GM12874 (cell line): ENCODE measurements at regions not wholly inside any gene's neighbourhood (a gene's known extent, or its start where the extent isn't known, plus 50 kb on each side); places are given as distances from the start of the nearest gene placed in this dataset.

ENCODE experiments used
- TF ChIP-seq, protein P1 (sequence below): IDR thresholded peaks from 2 replicates; pipeline ENCODE4 v1.5.1; 2011; ENCODE audit warnings: low read depth, mild to moderate bottlenecking, control low read depth, low read length, moderate library complexity; ENCODE audit not compliant: insufficient read depth

DNA sequence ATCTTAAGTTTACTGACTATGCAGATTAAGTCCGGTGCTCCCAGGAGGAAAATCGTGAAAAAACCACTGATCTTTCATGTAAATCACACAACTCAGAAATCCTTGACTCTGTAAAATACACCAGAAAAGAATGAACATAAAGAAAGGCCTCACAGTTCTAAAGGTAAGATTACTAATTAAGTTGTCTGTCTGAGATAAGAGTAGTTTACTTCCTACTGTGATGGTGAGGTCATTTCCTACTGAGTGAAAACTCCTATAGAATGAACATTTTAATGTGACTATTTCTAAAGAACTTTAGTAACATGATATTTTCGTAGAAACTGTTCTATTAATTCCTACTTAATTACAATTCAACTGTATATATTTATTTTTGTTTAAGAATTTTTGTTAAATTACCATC, 774.4 kb upstream of the CHORDC1 start:
- TF ChIP-seq, protein P1, sequence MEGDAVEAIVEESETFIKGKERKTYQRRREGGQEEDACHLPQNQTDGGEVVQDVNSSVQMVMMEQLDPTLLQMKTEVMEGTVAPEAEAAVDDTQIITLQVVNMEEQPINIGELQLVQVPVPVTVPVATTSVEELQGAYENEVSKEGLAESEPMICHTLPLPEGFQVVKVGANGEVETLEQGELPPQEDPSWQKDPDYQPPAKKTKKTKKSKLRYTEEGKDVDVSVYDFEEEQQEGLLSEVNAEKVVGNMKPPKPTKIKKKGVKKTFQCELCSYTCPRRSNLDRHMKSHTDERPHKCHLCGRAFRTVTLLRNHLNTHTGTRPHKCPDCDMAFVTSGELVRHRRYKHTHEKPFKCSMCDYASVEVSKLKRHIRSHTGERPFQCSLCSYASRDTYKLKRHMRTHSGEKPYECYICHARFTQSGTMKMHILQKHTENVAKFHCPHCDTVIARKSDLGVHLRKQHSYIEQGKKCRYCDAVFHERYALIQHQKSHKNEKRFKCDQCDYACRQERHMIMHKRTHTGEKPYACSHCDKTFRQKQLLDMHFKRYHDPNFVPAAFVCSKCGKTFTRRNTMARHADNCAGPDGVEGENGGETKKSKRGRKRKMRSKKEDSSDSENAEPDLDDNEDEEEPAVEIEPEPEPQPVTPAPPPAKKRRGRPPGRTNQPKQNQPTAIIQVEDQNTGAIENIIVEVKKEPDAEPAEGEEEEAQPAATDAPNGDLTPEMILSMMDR, result no peak

DNA sequence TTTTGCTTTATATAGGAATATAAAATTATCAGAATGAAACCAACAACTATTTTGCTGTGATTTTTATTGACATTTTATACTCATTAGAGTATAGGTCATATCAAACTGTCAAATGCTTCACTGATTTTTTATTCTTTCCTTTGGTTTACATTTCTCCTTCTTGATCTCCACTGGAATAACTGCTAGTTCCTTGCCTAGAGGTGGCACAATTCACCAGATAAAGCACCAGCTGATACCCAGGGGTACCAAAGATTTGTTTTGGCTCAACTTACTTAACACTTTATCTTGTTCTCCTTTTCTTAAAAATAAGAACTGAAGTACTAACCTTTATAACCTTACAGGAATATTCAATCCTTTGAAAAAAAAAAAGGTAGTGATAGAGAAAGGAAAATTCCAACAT, 725.1 kb upstream of the CHORDC1 start:
- TF ChIP-seq, protein P1, result no peak

DNA sequence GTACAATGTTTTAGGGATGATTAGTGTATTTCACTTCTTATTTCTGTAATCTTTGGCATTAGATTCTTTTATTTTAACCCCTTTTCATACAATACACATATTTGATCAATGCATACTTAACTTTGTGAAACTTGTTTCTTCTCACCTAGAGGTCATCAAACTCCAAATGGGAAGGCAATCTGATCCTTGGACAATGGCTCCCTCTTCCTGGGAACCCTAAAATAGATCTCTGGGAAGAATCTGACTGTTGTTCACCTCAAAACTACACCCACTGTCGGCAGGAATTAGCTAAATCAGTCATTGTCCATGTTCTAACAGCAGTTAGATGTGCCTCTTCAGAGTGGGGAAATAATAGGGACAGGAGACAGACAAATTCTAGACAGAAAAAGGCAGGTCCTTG, 707.4 kb upstream of the CHORDC1 start:
- TF ChIP-seq, protein P1, result no peak

DNA sequence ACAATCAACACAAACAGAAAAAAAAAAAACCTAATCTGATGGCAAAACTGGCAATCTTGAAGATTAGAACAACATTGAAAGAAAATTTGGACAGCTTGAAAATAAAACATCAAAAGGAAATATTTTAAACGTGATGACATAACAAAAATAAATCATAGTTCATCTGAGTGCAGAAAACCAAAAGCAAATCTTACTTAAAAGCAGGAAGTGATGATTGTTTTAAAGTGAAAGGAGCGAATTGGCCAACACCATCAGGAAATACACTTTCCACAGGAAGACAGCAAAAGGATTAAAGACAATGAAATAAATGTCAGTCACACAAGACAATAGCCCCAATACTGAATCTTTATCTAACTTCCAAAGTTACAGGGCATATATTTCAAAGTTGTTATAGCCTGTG, 696.5 kb upstream of the CHORDC1 start:
- TF ChIP-seq, protein P1, result no peak

DNA sequence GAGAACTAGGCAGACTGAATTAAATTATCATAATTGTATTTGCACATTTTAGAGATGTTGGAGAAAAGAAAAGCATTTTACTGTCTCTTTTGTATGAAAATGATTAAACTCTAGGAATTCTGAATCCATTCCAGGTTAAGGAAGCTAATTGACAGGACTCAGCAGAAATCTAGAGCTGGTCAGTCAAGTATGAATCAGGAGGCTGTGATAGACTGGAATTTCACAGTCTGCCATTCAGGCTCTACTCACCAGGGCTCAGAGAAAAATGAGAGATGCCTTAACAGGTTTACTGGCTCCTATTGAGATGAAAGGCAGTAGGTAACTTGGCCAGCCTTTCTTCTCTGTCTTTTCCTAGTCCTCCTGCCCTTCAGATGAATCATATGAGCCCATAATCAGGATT, 693.9 kb upstream of the CHORDC1 start:
- TF ChIP-seq, protein P1, result no peak

DNA sequence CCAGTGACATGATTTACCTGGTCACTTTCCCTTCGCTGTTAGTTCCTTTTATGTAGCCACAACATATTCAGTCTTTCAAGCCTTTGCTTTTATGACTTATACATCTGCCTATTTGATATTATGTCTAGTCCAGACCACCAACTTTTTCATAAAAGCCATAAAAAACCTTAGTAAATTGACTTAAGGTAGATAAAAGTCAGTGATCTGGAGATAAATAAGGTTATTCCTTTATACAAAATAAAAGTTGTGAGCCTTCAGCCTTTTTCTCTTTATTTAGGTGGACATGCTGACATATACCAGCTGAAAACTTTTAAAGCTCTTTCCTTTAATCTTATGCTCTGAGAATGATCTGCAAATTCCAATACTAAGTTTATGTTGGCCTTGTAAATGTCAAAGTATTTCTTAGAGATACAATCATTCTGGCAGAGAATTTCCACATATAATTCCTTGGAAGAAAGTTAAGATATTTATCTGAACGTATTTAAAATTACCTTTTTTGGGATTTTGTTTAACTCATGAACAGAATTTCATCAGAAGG, 690.4 kb upstream of the CHORDC1 start:
- TF ChIP-seq, protein P1, result no peak

GRCh38 chr11:90912631-90913030, 689.8 kb upstream of the CHORDC1 start:
- TF ChIP-seq, protein P1, result no peak

DNA sequence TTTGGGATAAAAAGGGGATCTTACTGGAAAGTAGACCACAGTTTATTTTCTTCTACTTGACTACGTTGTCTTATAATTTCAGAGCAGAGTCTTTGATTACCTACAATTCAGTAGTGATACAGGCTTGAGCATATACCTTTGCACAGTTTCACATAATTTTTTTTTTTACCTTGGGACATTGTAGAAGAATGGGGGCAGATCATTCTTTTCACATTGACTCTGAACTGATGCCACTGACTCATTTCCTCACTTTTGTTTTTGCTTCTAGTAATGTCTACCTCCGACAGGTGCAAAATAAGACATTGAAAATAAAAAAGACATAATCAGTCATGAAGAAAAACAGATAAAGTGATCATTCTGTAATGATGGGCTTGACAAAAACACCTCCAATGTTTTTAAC, 688.3 kb upstream of the CHORDC1 start:
- TF ChIP-seq, protein P1, result no peak
